Ascending aorta (tissue), 2 donors: ENCODE measurements at regions not wholly inside any gene's neighbourhood (a gene's known extent, or its start where the extent isn't known, plus 50 kb on each side); places are given as distances from the start of the nearest gene placed in this dataset.

ENCODE experiments used
- DNase-seq, 2 donors: peaks; one replicate each; pipeline ENCODE4 v3.0.0-alpha.2; 2019; ENCODE audit warnings: low spot score in 2 of 2
- H3K27ac ChIP-seq, 2 donors: fragments of 200-600 bp; sonication (generic); one replicate each; pipeline ENCODE4 v1.5.1; 2016 to 2017; ENCODE audit warnings: mild to moderate bottlenecking in 1 of 2
- H3K27me3 ChIP-seq: fragments of 200-600 bp; sonication (generic); one replicate; pipeline ENCODE4 v1.5.1; 2017
- H3K36me3 ChIP-seq, 2 donors: fragments of 200-600 bp; sonication (generic); one replicate each; pipeline ENCODE4 v1.5.1; 2016
- H3K4me1 ChIP-seq, 2 donors: fragments of 200-600 bp; sonication (generic); one replicate each; pipeline ENCODE4 v1.5.1; 2016 to 2017; ENCODE audit warnings: mild to moderate bottlenecking in 1 of 2
- H3K4me3 ChIP-seq, 2 donors: fragments of 200-600 bp; sonication (generic); one replicate each; pipeline ENCODE4 v1.5.1; 2016 to 2017; ENCODE audit warnings: mild to moderate bottlenecking in 1 of 2
- H3K9me3 ChIP-seq, 2 donors: fragments of 200-600 bp; sonication (generic); one replicate each; pipeline ENCODE4 v1.5.1; 2016
- intact Hi-C: fragments of 100-400 bp; cut with DNase I; formaldehyde crosslinking; loops from one replicate; pipeline ENCODE4 v1.15.1; 2023
- TF ChIP-seq, protein P1 (sequence below), 3 experiments: fragments of 200-600 bp in 2 of 3; fragments of 450-650 bp in 1 of 3; sonication (generic) in 2 of 3; IDR thresholded peaks; one replicate each; pipeline ENCODE4 v1.5.1; 2016 to 2019; ENCODE audit warnings: antibody characterized with exemption in 3 of 3, mild to moderate bottlenecking in 1 of 3, moderate library complexity in 1 of 3

DNA sequence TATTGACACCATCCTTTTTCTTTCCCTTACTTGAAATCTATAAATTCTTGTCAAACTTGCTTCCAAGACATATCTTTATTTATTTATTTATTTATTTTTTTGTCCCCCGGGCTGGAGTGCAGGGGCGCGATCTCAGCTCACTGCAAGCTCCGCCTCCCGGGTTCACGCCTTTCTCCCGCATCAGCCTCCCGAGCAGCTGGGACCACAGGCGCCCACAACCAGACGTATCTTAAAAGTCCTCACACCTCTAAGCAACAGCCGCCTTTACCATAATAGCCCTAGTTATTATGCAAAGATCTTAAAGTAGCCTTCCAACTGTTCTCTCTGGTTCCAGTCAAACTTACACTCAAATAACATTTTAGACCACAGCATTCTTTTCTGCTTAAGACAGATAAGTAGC, 657.0 kb upstream of the B3GAT1 start:
- no peaks in the 10 kb centered on the region for H3K4me1 ChIP-seq
- TF ChIP-seq, protein P1, sequence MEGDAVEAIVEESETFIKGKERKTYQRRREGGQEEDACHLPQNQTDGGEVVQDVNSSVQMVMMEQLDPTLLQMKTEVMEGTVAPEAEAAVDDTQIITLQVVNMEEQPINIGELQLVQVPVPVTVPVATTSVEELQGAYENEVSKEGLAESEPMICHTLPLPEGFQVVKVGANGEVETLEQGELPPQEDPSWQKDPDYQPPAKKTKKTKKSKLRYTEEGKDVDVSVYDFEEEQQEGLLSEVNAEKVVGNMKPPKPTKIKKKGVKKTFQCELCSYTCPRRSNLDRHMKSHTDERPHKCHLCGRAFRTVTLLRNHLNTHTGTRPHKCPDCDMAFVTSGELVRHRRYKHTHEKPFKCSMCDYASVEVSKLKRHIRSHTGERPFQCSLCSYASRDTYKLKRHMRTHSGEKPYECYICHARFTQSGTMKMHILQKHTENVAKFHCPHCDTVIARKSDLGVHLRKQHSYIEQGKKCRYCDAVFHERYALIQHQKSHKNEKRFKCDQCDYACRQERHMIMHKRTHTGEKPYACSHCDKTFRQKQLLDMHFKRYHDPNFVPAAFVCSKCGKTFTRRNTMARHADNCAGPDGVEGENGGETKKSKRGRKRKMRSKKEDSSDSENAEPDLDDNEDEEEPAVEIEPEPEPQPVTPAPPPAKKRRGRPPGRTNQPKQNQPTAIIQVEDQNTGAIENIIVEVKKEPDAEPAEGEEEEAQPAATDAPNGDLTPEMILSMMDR (IDR thresholded peaks at IDR 0.05): no peak
- intact Hi-C loops: no loop called here
- H3K27ac ChIP-seq: no peak overlapping the region
- H3K4me3 ChIP-seq: no peak overlapping the region
- no peak for DNase-seq
- H3K36me3 ChIP-seq: no peaks in the 10 kb centered on the region
- H3K9me3 ChIP-seq: no peaks in the 10 kb centered on the region
- no peaks in the 10 kb centered on the region for H3K27me3 ChIP-seq

DNA sequence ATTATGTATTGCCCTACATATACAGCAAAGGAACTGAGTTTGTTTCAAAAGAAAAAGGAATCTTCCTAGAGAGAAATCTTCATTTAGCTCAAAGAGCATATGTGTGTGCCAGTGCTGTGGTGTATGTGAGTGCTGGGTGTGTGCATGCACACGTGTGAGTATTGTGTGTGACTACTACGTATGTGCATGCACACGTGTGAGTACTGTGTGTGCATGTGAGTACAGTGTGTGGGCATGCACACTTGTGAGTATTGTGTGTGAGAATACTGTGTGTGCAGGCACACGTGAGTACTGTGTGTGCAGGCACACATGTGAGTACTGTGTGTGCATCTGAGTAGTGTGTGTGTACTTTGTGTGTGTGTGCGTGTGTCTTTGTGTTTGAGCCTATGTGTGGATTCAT, 651.0 kb upstream of the B3GAT1 start:
- Histone ChIP-seq H3K9me3 (peaks cover 0 to 15% of the 10 kb centered on the region in 2 donors), H3K4me1 (no peaks in the 10 kb centered on the region), H3K27me3 (no peaks in the 10 kb centered on the region), H3K27ac (no peak overlapping the region), H3K36me3 (no peaks in the 10 kb centered on the region), H3K4me3 (no peak overlapping the region)
- DNase-seq: no peak
- TF ChIP-seq, protein P1 (IDR thresholded peaks at IDR 0.05): no peak
- intact Hi-C loops: no loop called here

GRCh38 chr11:135061166-135061565, 649.1 kb upstream of the B3GAT1 start:
- Histone ChIP-seq H3K27ac (no peak overlapping the region), H3K27me3 (no peaks in the 10 kb centered on the region), H3K36me3 (no peaks in the 10 kb centered on the region), H3K9me3 (peaks cover 0 to 15% of the 10 kb centered on the region in 2 donors), H3K4me1 (no peaks in the 10 kb centered on the region), H3K4me3 (no peak overlapping the region)
- no peak for DNase-seq
- TF ChIP-seq, protein P1 (IDR thresholded peaks at IDR 0.05): no peak
- intact Hi-C loops: no loop called here

- no peaks in the 10 kb centered on the region for H3K9me3 ChIP-seq
- H3K36me3 ChIP-seq: no peaks in the 10 kb centered on the region
- no peak overlapping the region for H3K27ac ChIP-seq
- no peak overlapping the region for H3K4me3 ChIP-seq
- no peaks in the 10 kb centered on the region for H3K4me1 ChIP-seq
- TF ChIP-seq, protein P1 (IDR thresholded peaks at IDR 0.05): no peak
- H3K27me3 ChIP-seq: no peaks in the 10 kb centered on the region
- DNase-seq: no peak
- intact Hi-C loops: no loop called here
Observed at GRCh38 chr11:135046986-135047385, 634.9 kb upstream of the B3GAT1 start.

DNA sequence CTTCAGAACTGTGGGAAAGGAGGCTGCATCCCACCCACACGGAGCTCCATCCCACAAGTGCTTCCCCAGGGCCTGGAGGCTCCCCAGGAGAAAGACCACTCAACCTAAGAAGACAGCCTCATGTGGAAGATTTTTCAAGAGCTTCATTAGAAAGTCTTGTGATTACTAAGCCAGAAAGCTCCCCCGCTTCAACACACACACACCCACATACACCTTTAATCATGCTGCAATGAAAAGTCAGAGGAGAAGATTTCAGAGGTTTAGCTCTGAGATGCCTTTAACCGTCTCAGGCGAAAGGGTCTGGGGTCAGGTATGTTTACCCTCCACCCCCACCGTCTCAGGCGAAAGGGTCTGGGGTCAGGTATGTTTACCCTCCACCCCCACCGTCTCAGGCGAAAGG, 634.5 kb upstream of the B3GAT1 start:
- H3K9me3 ChIP-seq: no peaks in the 10 kb centered on the region
- TF ChIP-seq, protein P1 (IDR thresholded peaks at IDR 0.05): no peak
- no peak for DNase-seq
- intact Hi-C loops: no loop called here
- no peaks in the 10 kb centered on the region for H3K27me3 ChIP-seq
- no peak overlapping the region for H3K4me3 ChIP-seq
- H3K36me3 ChIP-seq: no peaks in the 10 kb centered on the region
- no peaks in the 10 kb centered on the region for H3K4me1 ChIP-seq
- no peak overlapping the region for H3K27ac ChIP-seq

GRCh38 chr11:135043434-135043833, 631.4 kb upstream of the B3GAT1 start:
- H3K27ac ChIP-seq: no peak overlapping the region
- DNase-seq: no peak
- no peaks in the 10 kb centered on the region for H3K36me3 ChIP-seq
- no peaks in the 10 kb centered on the region for H3K27me3 ChIP-seq
- TF ChIP-seq, protein P1 (IDR thresholded peaks at IDR 0.05): no peak
- no peaks in the 10 kb centered on the region for H3K9me3 ChIP-seq
- no peaks in the 10 kb centered on the region for H3K4me1 ChIP-seq
- intact Hi-C loops: no loop called here
- H3K4me3 ChIP-seq: no peak overlapping the region
